ENCODE measurements at regions not wholly inside any gene's neighbourhood (a gene's known extent, or its start where the extent isn't known, plus 50 kb on each side); places are given as distances from the start of the nearest gene placed in this dataset.
"Not testable (repeated sequence)": the region's sequence is repeated elsewhere in the genome, so short reads cannot be mapped to it uniquely, and the experiment has no call there.

GRCh38 chr12:59056966-59057365 lies 136.7 kb upstream of the LRIG3 start:
- DNase-seq (ENCODE audit: low read depth, low spot score): no peak
- in situ Hi-C loops (cut with HindIII; ENCODE audit: low sequenced_read_pairs): no loop called here
- H3K4me3 ChIP-seq (ENCODE audit: low read depth, low read length): no peak overlapping the region
- TF ChIP-seq CTCF (IDR thresholded peaks at IDR 0.05; ENCODE audit: low read depth, low read length): no peak

DNA sequence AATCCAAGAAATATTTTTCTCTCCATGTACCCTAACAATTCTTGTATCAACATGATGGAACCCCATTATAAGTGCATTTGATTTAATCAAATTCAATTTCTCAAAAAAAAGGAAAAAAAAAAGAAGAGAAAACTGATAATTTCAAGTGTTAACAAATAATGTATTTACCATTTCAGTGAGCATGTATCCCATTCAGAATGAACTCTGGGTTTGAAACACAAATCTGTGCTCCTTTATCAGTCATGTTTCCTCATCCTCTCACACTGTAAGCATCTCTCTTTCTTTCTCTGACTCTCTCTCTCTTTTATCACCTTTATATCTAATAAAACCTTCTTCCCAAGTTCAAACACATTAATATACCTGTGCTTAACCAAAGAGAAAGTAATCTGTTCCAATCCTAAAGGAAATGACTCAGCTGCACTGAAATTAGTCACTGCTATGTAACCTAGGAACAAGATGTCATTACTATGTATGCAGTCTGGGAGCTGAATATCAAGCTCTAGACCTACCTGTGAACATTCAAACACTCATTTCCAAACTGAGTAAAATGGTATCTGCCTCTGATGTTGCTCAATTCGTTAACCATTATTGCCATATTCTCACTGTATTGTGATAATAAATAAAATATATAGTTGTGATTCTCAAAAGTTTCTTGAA lies 135.0 kb upstream of the LRIG3 start:
- peak; percentile 78 for DNase-seq (ENCODE audit: low read depth, low spot score)
- in situ Hi-C loops (cut with HindIII; ENCODE audit: low sequenced_read_pairs): no loop called here
- TF ChIP-seq CTCF (IDR thresholded peaks at IDR 0.05; ENCODE audit: low read depth, low read length): no peak
- H3K4me3 ChIP-seq (ENCODE audit: low read depth, low read length): no peak overlapping the region

DNA sequence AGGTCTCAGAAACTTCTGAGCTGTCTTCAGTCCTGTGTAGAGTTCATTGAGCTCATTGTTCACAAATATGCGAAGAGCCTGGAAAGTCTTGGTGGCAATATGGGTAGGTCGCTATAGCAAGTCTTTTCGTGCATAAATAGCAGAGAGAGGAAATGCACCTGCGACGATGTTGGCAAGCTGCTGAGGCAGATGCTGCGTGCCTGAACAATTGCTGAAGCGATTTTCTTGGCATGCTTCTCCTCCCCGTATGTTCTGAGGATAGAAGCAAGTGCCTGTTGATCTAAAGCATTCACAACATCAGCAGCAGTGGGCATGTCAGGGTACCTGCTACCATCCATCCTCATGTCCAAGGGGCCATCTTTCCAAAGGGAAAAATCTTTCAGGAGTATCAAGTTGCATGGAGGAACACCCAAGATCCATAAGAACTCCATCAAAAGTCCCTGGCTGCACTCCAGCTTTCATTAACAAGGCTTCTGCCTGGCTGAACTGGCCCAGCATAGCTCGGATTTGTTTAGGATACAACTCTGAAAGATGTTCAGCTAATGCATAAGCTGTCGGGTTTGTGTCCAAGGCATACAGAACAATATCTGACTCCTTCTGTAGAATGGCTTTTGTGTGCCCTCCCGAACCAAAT lies 133.1 kb upstream of the LRIG3 start:
- DNase-seq (ENCODE audit: low read depth, low spot score); H3K4me3 ChIP-seq (ENCODE audit: low read depth, low read length); in situ Hi-C loops (cut with HindIII; ENCODE audit: low sequenced_read_pairs): not testable (repeated sequence)

DNA sequence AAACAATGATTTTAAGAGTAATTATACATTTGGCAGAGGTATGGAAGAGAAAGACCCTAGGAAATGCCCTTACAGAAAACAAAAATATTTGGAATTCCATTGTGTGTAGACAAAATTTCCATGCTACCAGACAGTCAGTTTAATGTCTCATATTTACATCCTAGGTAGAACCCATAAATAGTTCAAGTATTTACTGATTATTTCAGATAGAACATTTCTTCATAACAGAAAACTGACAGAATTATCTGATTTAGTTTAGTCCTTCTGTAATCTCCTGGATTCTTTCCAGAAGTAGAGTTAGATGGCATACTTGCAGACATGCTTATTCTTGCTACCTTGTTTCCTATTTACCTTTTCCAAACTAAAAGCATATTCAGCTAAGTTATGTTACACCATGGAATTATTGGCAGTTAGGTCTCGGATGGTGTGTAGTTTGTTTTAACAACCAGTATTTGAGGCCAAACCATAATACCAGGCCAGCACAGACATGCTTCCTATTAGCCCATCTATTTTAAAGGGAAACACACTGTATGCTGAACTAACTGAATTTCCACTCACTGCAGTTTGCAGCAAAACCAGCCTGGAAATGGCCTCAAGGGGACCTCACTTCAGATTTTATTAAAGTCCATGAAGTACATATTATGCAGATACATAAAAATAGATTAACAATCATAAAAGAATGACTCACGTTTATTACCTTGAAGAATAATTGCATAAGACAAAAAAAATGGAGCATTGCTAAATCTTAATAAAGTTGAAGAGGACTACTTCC lies 126.6 kb upstream of the LRIG3 start:
- no peak overlapping the region for H3K4me3 ChIP-seq (ENCODE audit: low read depth, low read length)
- no peak for DNase-seq (ENCODE audit: low read depth, low spot score)
- TF ChIP-seq CTCF (IDR thresholded peaks at IDR 0.05; ENCODE audit: low read depth, low read length): no peak
- in situ Hi-C loops (cut with HindIII; ENCODE audit: low sequenced_read_pairs): no loop called here

DNA sequence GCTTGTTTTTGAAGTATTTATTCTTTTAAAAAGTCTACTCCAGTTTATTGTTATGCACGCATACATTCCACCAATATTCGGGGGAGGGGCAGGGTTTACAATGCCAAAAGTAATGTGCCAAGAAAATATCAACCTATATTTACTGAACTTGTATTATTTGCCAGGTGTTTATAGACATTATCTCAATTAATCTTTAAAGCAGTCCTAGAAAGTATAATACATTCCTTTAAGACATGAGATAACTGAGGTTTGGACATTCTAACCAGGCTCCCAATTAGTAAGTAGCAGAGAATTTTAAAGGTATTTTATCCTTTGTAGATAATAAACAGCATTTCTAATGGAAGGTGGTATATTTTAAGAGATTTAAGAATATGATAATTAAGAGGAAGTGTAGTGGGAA lies 124.5 kb upstream of the LRIG3 start:
- in situ Hi-C loops (cut with HindIII; ENCODE audit: low sequenced_read_pairs): no loop called here
- H3K4me3 ChIP-seq (ENCODE audit: low read depth, low read length): no peak overlapping the region
- no peak for TF ChIP-seq CTCF (IDR thresholded peaks at IDR 0.05; ENCODE audit: low read depth, low read length)
- no peak for DNase-seq (ENCODE audit: low read depth, low spot score)

GRCh38 chr12:59041241-59042121 lies 121.2 kb upstream of the LRIG3 start:
- in situ Hi-C loops (cut with HindIII; ENCODE audit: low sequenced_read_pairs): no loop called here
- TF ChIP-seq CTCF (IDR thresholded peaks at IDR 0.05; ENCODE audit: low read depth, low read length): no peak
- H3K4me3 ChIP-seq (ENCODE audit: low read depth, low read length): no peak overlapping the region
- peak; percentile 93 for DNase-seq (ENCODE audit: low read depth, low spot score)
